ENCODE measurements at regions not wholly inside any gene's neighbourhood (a gene's known extent, or its start where the extent isn't known, plus 50 kb on each side); places are given as distances from the start of the nearest gene placed in this dataset.

- TF ChIP-seq, protein P1, sequence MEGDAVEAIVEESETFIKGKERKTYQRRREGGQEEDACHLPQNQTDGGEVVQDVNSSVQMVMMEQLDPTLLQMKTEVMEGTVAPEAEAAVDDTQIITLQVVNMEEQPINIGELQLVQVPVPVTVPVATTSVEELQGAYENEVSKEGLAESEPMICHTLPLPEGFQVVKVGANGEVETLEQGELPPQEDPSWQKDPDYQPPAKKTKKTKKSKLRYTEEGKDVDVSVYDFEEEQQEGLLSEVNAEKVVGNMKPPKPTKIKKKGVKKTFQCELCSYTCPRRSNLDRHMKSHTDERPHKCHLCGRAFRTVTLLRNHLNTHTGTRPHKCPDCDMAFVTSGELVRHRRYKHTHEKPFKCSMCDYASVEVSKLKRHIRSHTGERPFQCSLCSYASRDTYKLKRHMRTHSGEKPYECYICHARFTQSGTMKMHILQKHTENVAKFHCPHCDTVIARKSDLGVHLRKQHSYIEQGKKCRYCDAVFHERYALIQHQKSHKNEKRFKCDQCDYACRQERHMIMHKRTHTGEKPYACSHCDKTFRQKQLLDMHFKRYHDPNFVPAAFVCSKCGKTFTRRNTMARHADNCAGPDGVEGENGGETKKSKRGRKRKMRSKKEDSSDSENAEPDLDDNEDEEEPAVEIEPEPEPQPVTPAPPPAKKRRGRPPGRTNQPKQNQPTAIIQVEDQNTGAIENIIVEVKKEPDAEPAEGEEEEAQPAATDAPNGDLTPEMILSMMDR (IDR thresholded peaks at IDR 0.05 in 4 of 5, conservative IDR thresholded peaks at IDR 0.05 in 1 of 5): no peak
- no peak for TF ChIP-seq POLR2A (IDR thresholded peaks at IDR 0.05)
These were observed 534.4 kb upstream of the SLC39A10 start for GRCh38 chr2:195122653-195123052.
